GM21526 (cell line): ENCODE measurements at regions not wholly inside any gene's neighbourhood (a gene's known extent, or its start where the extent isn't known, plus 50 kb on each side); places are given as distances from the start of the nearest gene placed in this dataset.
"Not testable (repeated sequence)": the region's sequence is repeated elsewhere in the genome, so short reads cannot be mapped to it uniquely, and the experiment has no call there.

Experiments
- ATAC-seq: cut with Tn5 transposase; IDR thresholded peaks from one replicate; pipeline ENCODE4 v1.9.1; 2021; ENCODE audit warnings: moderate library complexity; ENCODE audit not compliant: unreplicated experiment, low FRiP score

DNA sequence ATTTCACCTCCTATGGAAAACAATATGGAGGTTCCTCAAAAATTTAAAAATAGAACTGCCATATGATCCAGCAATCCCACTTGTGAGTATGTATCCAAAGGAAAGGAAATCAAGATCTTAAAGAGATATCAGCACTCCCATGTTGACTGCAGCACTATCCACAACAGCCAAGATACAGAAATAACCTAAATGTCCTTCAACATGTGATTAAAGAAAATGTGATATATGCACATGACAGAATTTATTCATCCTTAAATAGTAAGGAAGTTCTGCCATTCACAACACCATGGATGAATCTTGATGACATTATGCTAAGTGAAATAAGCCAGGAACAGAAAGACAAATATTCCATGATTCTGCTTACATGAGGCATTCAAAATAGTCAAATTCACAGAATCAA is 303.6 kb upstream of the LRRN1 start:
- no peak for ATAC-seq

DNA sequence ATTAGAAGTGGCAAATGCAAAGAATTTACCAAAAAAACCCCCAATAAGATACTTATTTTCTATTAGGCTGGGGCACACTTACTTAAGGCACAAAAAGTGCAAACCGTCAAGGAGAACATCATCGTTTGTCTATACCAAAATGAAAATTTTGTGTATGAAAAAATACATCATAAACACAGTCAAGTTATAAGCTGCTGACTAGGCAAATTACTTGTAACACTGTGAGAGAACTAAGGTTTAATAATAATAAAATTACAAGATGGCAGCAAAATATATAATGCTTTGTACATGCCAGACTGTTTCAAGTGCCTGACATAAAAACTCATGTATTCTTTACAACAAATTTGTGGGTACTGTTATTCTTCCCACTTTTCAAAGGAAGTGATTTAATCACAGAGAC is 297.2 kb upstream of the CRBN start:
- ATAC-seq: no peak

DNA sequence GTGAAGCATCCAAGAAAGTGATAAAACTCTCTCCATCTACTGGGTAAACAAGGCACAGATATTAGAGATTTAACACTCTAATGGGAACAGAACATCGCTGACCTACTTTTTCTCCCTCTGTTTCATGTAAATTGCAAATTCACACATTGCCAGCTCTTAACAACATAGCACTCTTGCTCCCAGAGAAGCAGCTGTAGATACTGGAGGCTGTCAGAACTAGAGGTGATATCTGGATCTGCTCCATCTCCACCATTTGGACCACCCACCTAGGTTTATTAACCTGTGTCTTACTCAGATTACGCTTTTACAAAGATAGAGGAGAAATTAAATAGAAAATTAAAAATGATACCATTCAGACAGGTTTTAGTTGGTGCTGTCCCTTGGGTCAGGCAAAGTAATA is 289.1 kb upstream of the CRBN start:
- no peak for ATAC-seq

DNA sequence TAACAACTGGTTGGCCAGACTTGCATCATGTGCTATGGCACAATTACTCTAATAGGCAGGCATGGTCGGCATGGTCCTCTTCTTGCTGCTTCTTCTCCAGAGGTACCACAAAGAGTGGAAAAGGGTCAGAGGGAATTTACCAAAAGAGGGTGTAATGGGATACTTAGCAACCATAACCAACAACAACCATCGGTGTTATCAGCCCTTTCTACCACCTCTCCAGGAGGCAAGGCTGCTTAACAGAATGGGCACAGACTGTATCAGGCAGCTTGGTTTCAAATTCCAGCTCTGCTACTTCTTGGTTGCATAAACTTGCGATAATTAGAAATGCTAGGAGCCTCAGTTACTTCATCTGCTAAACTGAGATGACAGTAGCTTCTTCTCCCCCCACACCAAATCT is 284.6 kb upstream of the CRBN start:
- no peak for ATAC-seq

DNA sequence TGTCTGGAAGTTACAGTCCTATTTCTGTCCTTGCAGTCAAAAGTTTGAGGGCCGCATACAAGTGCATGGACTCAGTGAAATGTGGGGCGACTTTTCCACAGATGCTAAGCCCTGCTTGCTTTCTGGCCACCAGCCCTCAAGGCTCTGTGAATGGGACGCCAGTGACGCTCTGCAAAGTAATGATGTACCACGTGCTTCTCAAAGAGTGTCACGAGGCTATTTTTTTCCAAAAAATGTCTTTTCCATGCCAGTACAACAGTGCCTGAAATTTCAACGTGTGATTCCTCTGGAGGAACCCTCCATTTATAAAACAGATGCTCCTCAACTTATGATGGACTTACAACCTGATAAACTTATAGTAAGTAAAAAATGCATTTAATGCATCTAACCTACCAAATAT is 281.8 kb upstream of the CRBN start:
- ATAC-seq: no peak

DNA sequence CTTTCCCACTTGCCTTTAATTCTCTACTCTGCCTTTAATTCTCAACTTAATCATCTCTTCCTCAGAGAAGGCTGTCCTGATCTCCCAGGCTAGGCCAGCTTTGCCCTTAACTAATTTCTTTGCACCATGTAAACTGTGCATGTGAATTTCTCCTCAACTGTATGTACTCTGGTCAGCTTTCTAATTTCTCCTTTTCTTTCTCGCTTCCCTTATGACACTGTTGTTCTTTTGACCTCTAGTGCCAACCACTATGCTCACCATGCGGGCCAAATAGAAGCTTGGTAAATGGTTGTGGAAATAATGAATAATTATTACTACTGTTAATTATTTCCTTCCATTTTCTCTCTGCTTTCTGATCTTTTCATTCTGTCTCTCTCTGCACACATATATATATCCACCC is 269.0 kb upstream of the CRBN start:
- no peak for ATAC-seq

DNA sequence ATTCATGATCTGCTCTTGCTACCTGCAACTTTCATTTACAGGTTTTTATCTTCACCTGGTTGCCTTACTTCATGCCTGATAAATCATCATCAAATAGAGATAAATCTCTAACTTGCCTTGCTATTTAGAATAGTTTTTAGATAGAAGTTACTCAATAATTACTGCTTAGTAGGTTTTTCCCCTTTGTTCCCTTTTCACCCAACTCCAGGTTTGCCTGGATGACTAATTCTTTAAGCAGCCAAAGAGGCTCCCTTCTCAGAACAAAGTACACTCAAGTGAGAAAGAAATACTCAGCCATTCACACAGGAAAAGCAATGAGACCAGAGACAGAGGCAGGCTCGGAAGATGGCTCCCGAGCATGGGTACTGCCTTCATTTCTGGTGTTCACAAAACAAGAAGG is 268.1 kb upstream of the CRBN start:
- no peak for ATAC-seq

DNA sequence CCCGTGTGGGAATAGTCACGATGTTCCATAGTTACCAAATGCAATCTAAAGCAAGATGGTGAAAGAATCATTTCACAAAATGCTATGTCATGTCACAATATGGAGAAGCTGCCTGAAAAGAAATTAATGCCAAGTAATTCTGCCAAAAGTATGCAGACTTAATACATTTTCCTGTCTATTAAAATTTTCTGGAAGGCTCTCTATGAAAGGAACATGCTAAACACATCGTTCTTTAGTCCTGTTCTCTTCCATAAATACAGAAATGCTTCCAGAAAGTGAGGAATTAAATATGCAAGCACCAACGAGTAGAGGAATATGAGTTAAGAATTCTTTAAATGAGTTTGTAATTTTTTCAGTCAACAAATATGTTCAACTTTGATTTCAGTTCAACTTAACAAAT is 266.8 kb upstream of the CRBN start:
- no peak for ATAC-seq

DNA sequence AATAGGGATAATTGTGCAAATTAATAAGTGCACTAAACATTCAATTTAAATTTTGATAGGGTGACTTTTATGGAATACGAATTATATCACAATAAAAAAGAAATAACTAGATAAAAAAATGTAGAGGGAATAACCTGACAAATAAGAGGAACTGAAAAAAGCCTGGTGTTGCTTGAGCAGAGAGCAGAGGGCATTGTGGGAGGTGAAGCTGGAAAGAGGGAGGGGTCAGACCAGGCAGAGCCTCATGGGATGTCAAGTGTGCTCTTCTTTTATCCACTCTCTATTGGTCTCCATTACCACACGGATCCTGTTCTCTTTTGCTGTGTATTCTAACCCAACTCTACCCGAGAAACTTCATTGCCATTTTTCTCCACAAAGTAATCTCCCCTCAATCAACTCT is 264.0 kb upstream of the CRBN start:
- no peak for ATAC-seq

DNA sequence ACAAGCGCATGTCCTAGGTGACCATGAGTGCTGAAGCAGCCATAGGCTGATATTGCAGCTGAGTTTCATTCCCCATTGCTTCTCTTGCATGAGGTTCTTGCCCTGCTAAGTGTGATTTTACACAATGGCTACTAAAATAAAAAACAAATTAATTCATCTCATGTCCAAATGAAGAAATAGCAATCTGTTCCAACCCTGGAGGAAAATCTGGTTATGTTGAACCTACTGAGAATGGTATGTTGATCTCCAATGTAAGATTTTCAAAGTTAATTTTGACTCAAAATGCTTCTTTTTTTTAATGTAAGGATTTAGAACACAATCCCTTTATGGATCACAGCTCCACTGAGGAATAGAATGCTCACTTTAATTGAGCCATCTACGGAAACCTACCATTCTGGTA is 254.2 kb upstream of the CRBN start:
- no peak for ATAC-seq

DNA sequence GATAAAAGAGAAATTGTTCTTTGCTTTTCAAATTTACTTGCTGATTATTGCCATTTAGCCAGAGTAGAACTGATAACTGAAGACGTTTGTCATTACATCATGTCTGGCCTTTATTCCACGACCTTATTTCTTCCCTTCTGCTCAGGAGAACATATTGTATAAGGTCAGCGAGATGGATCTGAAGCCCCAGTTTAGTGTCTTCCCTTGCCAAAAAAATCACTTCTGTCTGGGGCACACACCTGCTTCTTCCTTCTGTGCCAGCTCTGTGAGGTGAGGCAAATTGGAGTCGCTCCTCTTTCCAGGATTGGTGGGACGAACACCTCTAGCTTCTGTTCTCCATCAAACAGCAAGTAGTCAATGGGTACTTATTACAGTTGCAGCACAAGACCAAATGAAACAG is 250.3 kb upstream of the CRBN start:
- ATAC-seq: no peak

DNA sequence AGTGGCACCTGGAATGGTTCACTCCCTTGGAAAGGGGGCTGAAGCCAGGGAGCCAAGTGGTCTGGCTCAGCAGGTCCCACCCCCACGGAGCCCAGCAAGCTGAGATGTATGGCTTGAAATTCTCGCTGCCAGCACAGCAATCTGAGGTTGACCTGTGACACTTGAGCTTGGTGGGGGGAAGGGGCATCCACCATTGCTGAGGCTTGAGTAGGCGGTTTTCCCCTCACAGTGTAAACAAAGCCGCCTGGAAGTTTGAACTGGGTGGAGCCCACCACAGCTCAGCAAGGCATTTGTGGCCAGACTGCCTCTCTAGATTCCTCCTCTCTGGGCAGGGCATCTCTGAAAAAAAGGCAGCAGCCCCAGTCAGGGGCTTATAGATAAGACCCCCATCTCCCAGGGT is 228.2 kb upstream of the CRBN start:
- ATAC-seq: not testable (repeated sequence)

DNA sequence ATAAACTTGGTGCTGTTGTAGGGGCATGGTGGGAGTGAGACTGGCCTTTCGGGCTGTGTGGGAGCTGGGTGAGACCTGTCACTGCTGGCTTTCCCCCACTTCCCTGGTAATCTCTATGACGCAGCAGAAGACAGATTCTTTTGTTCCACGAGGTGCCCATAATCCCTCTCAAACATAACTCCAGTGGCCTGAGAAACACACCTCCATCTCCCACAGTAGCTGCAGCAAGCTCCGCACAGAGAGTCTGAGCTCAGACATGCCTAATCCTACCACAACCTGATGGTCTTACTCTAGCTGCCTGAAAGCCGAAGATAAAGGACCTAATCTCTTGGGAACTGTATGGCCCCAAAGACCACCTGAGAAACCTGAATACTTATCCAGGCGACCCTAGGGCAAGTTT is 225.6 kb upstream of the CRBN start:
- no peak for ATAC-seq

DNA sequence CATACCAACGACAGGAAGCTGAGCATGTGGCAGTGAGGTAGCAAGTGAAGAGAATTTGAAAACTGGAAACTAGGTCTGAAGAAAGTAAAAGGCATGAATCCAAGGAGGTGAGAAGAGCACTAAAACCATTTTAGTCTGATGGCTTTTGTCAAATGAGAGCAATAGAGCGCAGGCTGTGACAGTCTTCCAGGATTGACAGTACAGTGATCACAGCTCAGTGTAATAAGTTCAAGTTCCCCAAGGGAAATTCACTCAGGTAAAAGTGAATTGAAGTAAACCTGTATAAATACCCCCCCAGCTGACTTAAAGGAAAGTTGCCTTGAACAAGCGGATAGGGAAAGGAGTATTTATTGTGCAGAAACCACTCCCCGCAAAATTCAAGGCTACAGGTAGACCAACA is 224.2 kb upstream of the CRBN start:
- ATAC-seq: no peak

DNA sequence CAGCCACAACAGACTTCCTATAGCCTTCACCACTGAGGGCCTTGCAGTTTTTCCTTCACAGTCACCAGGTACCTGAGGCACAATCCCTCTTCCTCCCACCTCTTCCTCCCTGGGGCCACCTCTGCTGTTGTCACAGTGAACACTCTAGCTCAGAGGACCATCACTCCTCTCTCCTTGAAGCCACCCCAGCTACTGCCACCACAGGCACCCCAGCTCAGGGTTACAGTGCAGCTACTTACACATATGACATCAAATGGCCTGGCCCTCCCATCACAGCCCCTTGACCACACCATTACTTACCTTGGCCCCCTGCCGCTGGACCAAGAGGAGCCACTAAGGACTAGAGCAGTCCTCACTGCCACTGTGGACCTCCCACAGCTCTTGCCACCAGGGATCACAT is 213.5 kb upstream of the CRBN start:
- no peak for ATAC-seq

DNA sequence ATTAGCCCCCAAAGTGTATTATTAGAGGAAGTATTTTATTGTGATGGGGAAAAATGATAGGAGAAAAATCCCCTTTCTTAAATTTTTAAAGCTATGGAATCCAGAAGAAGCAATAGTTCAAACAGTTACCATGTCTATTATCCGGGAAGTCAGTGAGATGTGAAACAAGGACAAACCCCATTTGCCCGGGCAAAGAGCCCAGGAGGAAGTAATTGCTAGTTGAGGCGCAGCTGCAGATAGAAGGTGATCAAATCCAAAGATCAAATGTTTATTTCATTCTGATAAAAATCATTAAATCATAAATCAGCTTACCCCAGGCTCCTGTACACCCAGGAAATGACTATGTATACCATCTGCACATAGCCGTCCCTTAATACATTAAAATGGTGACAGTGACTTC is 204.0 kb upstream of the CRBN start:
- ATAC-seq: no peak

DNA sequence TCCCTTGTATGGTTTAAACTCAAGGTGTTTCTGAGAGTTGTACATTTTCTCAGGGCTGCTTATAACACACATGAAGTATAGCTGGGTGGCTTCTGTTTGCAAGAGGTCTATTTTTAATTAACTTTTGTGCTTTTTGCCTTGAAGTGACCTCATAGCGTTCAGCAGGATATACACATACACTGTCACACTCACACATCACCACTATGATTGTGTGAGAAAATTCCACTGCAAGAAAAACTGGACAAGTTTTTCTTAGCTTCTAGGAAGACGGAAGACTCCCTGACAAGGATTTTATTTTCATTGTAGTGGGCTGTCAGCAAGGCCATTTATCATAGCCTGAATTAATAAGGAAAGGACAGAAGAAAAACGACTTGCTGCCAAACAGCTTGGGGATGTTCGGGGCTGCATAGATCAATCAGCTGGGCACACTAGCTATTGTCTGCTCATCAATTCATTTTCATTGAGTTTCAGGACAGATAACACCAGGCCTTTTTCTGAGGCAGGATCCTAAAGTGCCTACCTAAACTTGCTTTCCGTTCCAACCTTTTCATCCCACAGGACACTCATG is 192.8 kb upstream of the CRBN start:
- no peak for ATAC-seq

DNA sequence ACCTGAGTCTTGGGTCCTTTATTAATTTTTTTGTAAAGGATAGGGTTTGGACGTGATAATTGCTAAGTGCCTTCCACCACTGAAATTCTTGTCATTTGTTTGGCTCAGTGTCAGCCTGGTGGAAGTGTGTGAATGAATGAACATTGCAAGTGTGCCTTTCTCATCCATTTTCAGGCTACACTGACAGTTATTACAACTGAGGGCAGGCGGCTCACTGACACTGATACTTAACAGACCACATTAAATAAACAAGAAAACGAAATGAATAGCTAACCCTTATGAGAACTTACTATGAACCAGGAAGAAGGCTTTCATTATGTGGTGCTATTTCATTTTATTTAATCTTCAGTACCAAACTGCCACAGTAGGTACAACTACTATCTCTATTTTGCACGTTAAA is 188.8 kb upstream of the CRBN start:
- no peak for ATAC-seq

DNA sequence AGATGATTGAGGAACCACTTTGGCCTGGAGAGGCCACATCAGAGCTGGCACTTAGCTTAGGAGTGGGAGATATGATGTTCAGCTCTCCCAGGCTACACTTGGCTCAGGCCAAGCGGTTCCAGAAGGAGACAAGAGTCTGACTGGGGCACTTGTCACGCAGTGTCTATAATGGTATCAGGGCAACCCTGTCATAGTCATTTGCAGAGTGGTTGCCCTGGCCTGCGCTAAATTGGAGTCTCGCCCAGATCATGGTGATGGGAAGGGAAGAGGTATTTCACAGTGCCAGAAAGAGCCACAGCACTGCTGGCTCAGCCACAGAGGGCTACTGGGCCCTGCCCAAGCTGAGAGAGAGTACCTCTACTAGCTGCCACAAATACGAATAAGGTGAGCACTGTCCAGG is 186.9 kb upstream of the CRBN start:
- ATAC-seq: no peak

DNA sequence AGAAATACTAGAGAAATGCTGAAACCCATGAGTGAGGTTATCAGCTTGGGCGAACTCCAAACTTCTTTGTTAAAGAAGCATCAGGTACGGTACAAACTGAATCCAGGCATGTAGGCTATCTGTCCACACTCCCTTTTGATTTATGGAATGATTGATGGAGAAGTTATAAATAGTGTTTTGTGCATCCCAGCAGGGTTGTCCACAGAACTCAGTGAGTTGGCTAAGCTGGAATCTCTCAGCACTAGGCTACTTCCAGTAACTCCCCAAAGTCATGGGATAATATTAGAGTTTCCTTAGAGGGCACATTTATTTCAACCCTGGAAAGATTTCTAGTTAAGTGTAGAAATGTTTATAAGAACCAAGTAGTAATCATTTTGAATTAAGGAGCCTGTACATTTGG is 186.2 kb upstream of the CRBN start:
- ATAC-seq: no peak

DNA sequence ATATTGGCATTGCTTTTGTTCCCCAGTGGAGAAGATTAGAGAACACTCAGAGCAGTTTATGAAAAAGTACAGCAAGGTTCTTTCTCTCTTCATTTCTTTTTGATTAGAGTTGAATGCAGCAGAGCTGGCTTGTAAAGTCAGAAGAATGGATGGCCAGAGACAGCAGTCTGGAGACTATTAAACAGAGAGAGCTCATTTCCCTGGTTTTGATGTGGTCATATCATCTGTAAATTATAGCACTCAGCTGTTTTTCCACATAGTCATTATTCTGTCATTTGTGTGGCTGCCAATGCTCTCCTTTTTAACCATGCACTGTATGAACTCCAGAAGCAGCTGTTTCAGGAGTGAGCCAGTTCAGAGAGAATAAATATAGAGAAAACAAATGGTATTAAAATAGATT is 177.4 kb upstream of the CRBN start:
- ATAC-seq: no peak

DNA sequence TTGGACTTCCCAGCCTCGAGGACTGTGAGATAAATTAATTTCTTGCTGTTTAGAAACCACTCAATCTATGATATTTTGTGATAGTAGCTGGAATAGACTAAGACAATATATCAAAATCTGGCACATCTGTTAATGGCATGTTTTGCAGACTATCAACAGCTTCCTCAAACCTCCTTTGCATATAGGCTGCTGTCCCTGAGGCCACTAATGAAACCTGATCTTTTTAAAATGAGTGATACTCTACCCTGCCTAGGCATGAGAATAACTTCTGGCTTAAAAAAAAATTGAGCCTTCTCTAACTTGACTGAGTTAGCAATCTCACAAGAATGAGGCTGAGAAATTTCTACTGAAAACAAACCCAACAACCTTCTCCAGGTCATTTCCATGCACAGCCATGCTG is 176.0 kb upstream of the CRBN start:
- ATAC-seq: no peak

DNA sequence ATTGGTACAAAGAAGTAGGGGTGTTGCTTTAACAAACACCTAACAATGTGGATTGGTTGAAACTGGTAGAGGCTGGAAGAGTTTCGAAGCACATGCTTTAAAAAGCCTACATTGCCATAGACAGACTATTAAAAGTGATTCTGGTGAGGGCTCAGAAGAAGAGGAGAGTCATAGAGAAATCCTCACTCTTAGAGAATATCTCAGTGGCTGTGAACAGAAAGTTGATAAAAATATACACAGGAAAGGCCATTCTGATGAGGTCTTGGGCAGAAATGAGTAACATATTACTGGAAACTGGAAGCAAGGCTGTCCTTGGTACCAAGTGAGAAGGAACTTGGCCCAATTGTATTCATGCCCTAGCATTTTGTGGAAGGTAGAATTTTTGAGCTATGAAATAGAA is 173.7 kb upstream of the CRBN start:
- peak; percentile 57 for ATAC-seq

DNA sequence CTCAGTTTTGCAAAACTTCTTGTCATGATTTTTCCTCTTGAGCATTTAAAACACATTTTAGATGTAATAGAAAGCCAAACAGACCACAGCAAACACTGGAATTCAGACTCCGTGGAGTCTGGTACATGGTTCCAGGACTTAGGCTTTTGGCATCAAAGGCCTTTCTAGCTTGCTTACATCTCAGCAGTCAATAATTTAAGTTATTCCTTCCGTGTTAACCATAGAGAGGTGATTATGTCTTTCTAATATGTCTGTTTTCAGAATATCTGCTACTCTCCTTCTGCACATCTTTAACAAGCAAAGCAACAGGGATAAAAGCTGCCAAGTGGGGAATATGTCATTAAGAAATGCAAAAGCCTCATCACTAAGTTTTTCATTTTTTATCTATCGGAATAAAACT is 171.7 kb upstream of the CRBN start:
- no peak for ATAC-seq
